Prostate gland (tissue), 2 donors: ENCODE measurements at regions not wholly inside any gene's neighbourhood (a gene's known extent, or its start where the extent isn't known, plus 50 kb on each side); places are given as distances from the start of the nearest gene placed in this dataset.

Source experiments
- DNase-seq: peaks from one replicate; pipeline ENCODE4 v3.0.0-alpha.2; 2019; ENCODE audit warnings: low spot score
- H3K27ac ChIP-seq, 2 donors: fragments of 200-600 bp; sonication (generic); 2 replicates each; pipeline ENCODE4 v1.5.1; 2017 to 2019
- H3K27me3 ChIP-seq: fragments of 200-600 bp; sonication (generic); replicated peaks from 2 replicates; pipeline ENCODE4 v1.5.1; 2019; ENCODE audit not compliant: insufficient read depth
- H3K36me3 ChIP-seq, 2 donors: fragments of 200-600 bp; sonication (generic); 1 replicate in 1 of 2; 2 replicates in 1 of 2; pipeline versions ENCODE4 v1.5.1 to v1.8.1; 2017 to 2019
- H3K4me1 ChIP-seq: fragments of 200-600 bp; sonication (generic); replicated peaks from 2 replicates; pipeline ENCODE4 v1.5.1; 2019
- H3K4me3 ChIP-seq, 2 donors: fragments of 200-600 bp; sonication (generic); 2 replicates each; pipeline ENCODE4 v1.5.1; 2017 to 2019
- H3K9me3 ChIP-seq: fragments of 200-600 bp; sonication (generic); 2 replicates; pipeline ENCODE4 v1.5.1; 2017
- CTCF ChIP-seq, 4 experiments: fragments of 200-600 bp in 2 of 4; fragments of 450-650 bp in 2 of 4; sonication (generic) in 2 of 4; IDR thresholded peaks; 1 replicate in 3 of 4; 2 replicates in 1 of 4; pipeline ENCODE4 v1.5.1; 2016 to 2019; ENCODE audit warnings: antibody characterized with exemption in 4 of 4, mild to moderate bottlenecking in 2 of 4, moderate library complexity in 2 of 4
- POLR2A ChIP-seq: fragments of 450-650 bp; IDR thresholded peaks from one replicate; pipeline ENCODE4 v1.6.1; 2016; ENCODE audit warnings: antibody characterized with exemption, mild to moderate bottlenecking
- POLR2AphosphoS5 ChIP-seq: sonication (generic); formaldehyde crosslinking; IDR thresholded peaks from one replicate; pipeline ENCODE4 v1.6.1; 2017; ENCODE audit warnings: antibody characterized with exemption
- WGBS: methylation state at CpG from one replicate; pipeline ENCODE4 v1.1.5; 2018; 5-methylcytosine and 5-hydroxymethylcytosine counted together
- intact Hi-C: fragments of 100-400 bp; cut with DNase I; formaldehyde crosslinking; loops from one replicate; pipeline ENCODE4 v1.14.2; 2022

- WGBS = 27% methylated on average over 13 of the region's 13 CpGs
- H3K27ac ChIP-seq = no peak overlapping the region
These were observed 54.2 kb upstream of the FRMD1 start for GRCh38 chr6:168133168-168133561.

GRCh38 chr6:168132531-168133167, 53.6 kb upstream of the FRMD1 start:
- Histone ChIP-seq H3K36me3 (no peaks in the 10 kb centered on the region), H3K27me3 (no peaks in the 10 kb centered on the region), H3K4me3 (no peak overlapping the region), H3K27ac (no peak overlapping the region), H3K9me3 (no peaks in the 10 kb centered on the region), H3K4me1 (no peaks in the 10 kb centered on the region)
- TF ChIP-seq POLR2A = no peak
- TF ChIP-seq CTCF (IDR thresholded peaks at IDR 0.05) = peak; percentile 11 to 68 (median 54)
- TF ChIP-seq POLR2AphosphoS5 = peak; percentile 3
- intact Hi-C loops = loop anchor here (2.0 kb wide), 2 partner anchors 72 to 224 kb away; no protein-coding TSS in a partner anchor
- DNase-seq = peak; percentile 58
- WGBS = 26% methylated on average over 34 of the region's 34 CpGs

More at GRCh38 chr6:168133168-168133561, 54.2 kb upstream of the FRMD1 start:
- no peaks in the 10 kb centered on the region for H3K4me1 ChIP-seq
- H3K27me3 ChIP-seq = no peaks in the 10 kb centered on the region
- H3K9me3 ChIP-seq = no peaks in the 10 kb centered on the region
- DNase-seq = no peak
- intact Hi-C loops = loop anchor here (2.0 kb wide), 2 partner anchors 72 to 224 kb away; no protein-coding TSS in a partner anchor
- no peaks in the 10 kb centered on the region for H3K36me3 ChIP-seq
- H3K4me3 ChIP-seq = no peak overlapping the region
- TF ChIP-seq POLR2AphosphoS5 = no peak

GRCh38 chr6:168131464-168132415, 52.7 kb upstream of the FRMD1 start:
- 94% methylated on average over 20 of the region's 20 CpGs for WGBS
- H3K27me3 ChIP-seq = no peaks in the 10 kb centered on the region
- no peak for DNase-seq
- no peaks in the 10 kb centered on the region for H3K9me3 ChIP-seq
- intact Hi-C loops = loop anchor here (2.0 kb wide), 2 partner anchors 71 to 223 kb away; no protein-coding TSS in a partner anchor
- no peak overlapping the region for H3K27ac ChIP-seq
- no peak overlapping the region for H3K4me3 ChIP-seq
- no peak for TF ChIP-seq POLR2AphosphoS5
- no peak for TF ChIP-seq CTCF (IDR thresholded peaks at IDR 0.05)
- no peak for TF ChIP-seq POLR2A
- no peaks in the 10 kb centered on the region for H3K4me1 ChIP-seq
- no peaks in the 10 kb centered on the region for H3K36me3 ChIP-seq

GRCh38 chr6:168130697-168131371, 51.8 kb upstream of the FRMD1 start:
- Histone ChIP-seq H3K4me1 (no peaks in the 10 kb centered on the region), H3K36me3 (no peaks in the 10 kb centered on the region), H3K9me3 (no peaks in the 10 kb centered on the region), H3K27me3 (no peaks in the 10 kb centered on the region), H3K4me3 (no peak overlapping the region), H3K27ac (no peak overlapping the region)
- TF ChIP-seq POLR2AphosphoS5 (no peak), POLR2A (no peak), CTCF (IDR thresholded peaks at IDR 0.05) (no peak)
- intact Hi-C loops = no loop called here
- 66% methylated on average over 14 of the region's 14 CpGs for WGBS
- DNase-seq = no peak

- Histone ChIP-seq H3K27me3 (no peaks in the 10 kb centered on the region), H3K9me3 (no peaks in the 10 kb centered on the region), H3K27ac (no peak overlapping the region), H3K36me3 (no peaks in the 10 kb centered on the region), H3K4me1 (no peaks in the 10 kb centered on the region), H3K4me3 (no peak overlapping the region)
- no peak for TF ChIP-seq POLR2A
- TF ChIP-seq POLR2AphosphoS5 = no peak
- TF ChIP-seq CTCF (IDR thresholded peaks at IDR 0.05) = no peak
- intact Hi-C loops = no loop called here
- WGBS = 84% methylated on average over 18 of the region's 18 CpGs
- no peak for DNase-seq
These were observed 51.2 kb upstream of the FRMD1 start for GRCh38 chr6:168130168-168130696.
